Activated CD4-positive, alpha-beta T cell treated with anti-CD3 and anti-CD28 coated beads for 36 hours (primary cell): ENCODE measurements at regions not wholly inside any gene's neighbourhood (a gene's known extent, or its start where the extent isn't known, plus 50 kb on each side); places are given as distances from the start of the nearest gene placed in this dataset.
"Not testable (repeated sequence)": the region's sequence is repeated elsewhere in the genome, so short reads cannot be mapped to it uniquely, and the experiment has no call there.

Experiments used
- ATAC-seq: fragments of 200-7000 bp; cut with Tn5 transposase; one replicate; pipeline ENCODE4 v1.10.0; 2021; ENCODE audit warnings: mild to moderate bottlenecking, moderate library complexity
- CTCF ChIA-PET: fragments of 350-600 bp; sonication (Branson Sonifier 250); formaldehyde crosslinking; loops from one replicate; lab custom pipeline; 2021; ENCODE audit warnings: antibody characterized with exemption; lab: Charles Lee
- POLR2A ChIA-PET: fragments of 350-600 bp; sonication (Branson Sonifier 250); formaldehyde crosslinking; loops from one replicate; lab custom pipeline; 2021; ENCODE audit warnings: antibody characterized with exemption, inconsistent platforms; lab: Charles Lee
- DNase-seq: peaks from one replicate; pipeline ENCODE4 v3.0.0-alpha.2; 2020
- H3K27ac Mint-ChIP-seq: one replicate; pipeline ENCODE4 v1.8.0; 2021; ENCODE audit warnings: mixed read lengths
- H3K27me3 Mint-ChIP-seq: one replicate; pipeline ENCODE4 v1.8.0; 2021; ENCODE audit warnings: mixed read lengths
- H3K36me3 Mint-ChIP-seq: one replicate; pipeline ENCODE4 v1.8.0; 2021; ENCODE audit warnings: low read depth, mixed read lengths
- H3K4me1 Mint-ChIP-seq: one replicate; pipeline ENCODE4 v1.8.0; 2021; ENCODE audit warnings: mixed read lengths
- H3K4me3 Mint-ChIP-seq: one replicate; pipeline ENCODE4 v1.8.0; 2021; ENCODE audit warnings: mild to moderate bottlenecking, moderate library complexity, mixed read lengths
- H3K9me3 Mint-ChIP-seq: one replicate; pipeline ENCODE4 v1.8.0; 2021; ENCODE audit warnings: low read depth, mixed read lengths
- intact Hi-C, 2 experiments: fragments of 100-400 bp; cut with DNase I in 1 of 2; cut with micrococcal nuclease in 1 of 2; formaldehyde crosslinking; loops; one replicate each; pipeline versions ENCODE4 v1.14.2 to v1.15.1; 2022 to 2024; cut with DNase I, micrococcal nuclease

DNA sequence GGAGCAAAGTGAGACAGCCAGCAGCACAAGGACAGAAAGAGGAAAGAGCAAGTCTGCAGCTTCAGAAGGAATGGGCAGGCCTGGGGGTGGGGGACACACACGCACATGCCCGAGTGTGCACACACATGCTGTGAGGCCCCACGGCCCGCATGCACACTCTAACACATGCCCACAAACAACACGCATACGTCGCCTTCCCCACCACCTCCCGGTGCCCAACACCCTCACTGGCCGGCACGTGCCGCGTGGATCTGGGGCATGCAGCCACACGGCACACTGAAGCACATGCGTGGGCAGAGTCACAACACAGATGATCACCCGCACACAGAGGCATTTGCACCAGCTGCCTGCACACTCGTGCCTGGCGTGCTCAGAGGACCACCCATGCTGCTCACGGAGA lies 161.5 kb downstream of the GOLGA6L4 start:
- H3K27ac Mint-ChIP-seq, ATAC-seq, H3K4me3 Mint-ChIP-seq, H3K36me3 Mint-ChIP-seq, H3K27me3 Mint-ChIP-seq, CTCF ChIA-PET, H3K4me1 Mint-ChIP-seq, DNase-seq, POLR2A ChIA-PET, H3K9me3 Mint-ChIP-seq, intact Hi-C loops: not testable (repeated sequence)

DNA sequence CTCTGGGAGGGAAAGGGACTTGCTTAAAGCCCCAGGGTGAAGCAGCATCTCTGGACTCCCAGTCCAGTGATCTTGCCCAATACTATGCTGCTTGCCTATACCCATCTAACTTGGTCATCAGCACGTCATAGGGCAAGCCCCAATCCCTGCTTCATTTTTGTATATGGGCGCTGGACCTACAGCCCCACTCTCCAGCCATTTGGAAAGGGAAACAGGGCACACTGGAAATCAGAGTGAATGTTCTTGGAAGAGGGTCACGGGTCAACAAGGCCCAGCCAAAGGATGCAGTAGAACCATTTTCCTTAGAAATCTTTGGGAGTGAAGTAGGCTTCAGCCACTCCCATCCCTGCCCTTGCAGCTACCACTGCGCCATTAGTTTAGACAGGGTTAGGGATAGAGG lies 162.5 kb downstream of the GOLGA6L4 start:
- H3K36me3 Mint-ChIP-seq, intact Hi-C loops, H3K9me3 Mint-ChIP-seq, ATAC-seq, H3K4me3 Mint-ChIP-seq, DNase-seq, CTCF ChIA-PET, H3K4me1 Mint-ChIP-seq, H3K27me3 Mint-ChIP-seq, H3K27ac Mint-ChIP-seq, POLR2A ChIA-PET: not testable (repeated sequence)

DNA sequence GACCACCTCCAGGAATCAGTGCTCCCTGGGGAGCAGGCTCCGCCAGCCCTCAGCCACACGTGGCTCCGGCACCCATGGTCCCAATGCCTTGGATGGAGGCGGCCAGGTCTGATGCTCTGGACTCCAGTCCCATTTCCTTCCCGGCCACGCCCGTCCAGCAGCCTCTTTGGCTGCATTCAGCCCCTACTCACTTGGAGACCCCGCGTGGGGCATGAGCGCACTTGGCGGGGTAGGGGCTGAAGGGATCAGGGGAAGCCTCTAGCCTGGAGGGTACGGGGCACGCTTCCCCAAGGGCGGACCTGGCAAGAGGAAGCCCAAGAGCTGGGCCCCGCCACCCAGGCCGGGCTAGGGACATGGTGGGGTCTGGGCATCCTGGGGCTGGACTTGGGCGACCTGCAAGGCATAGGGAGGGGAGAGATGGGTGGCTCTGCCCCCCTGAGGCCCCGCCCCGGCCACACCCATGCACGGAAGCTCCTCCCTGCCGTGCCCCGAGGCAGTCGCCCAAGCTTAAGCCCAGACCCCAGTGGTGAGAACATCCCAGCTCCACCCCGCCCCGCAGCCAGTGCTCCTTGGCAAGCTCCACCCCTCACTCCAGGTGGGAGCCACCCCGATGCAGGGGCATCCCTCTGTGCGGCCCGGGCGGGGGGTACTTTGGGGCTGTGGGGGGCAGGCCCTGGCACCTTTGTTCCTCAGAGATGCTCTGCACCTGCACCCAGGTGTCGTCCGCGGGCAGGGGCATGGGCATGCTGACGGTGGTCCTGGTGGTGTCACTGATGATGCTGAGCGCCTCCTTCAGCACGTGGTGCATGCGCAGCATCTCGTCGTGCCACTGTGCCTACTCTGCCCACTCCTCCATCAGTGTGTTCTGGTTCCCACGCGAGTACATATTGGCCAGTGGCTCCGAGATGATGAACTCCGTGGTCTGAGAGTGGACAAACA lies 163.5 kb downstream of the GOLGA6L4 start:
- ATAC-seq = no peak

DNA sequence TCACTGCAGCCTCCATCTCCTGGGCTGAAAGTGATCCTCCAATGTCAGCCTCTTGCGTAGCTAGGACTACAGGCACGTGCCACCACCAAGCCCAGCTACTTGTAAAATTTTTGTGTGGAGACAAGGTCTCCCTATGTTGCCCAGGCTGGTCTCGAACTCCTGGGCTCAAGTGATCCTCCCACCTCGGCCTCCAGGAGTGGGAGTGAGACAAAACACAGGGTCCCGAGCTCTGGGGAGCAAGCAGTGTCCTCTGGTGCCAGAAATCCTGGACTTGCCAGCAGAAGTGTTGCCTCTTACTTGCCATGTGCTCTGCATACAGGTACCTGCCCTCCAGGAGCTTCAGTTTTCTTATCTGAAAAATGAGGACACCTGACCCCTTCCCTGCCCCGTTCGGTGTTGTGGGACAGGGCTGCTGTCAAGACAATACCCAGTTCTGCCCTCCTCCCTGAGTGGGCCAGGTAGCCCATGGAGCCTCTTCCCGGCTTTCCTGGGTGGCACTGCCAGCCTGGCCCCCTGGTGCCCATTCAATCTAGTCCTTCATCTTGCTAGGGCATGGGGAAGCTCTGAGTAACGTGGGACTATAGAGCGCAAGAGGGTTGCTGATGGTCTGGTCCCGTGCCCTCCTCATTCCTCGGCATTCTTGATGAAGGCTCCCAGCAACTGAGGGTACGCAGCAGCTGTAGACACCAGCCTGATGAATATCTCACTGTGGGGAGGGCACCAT lies 164.6 kb downstream of the GOLGA6L4 start:
- H3K36me3 Mint-ChIP-seq = no peaks in the 10 kb centered on the region
- no peaks in the 10 kb centered on the region for H3K4me1 Mint-ChIP-seq
- no peaks in the 10 kb centered on the region for H3K9me3 Mint-ChIP-seq
- intact Hi-C loops = no loop called here
- ChIA-PET POLR2A (no interaction called here), CTCF (interaction anchor here (0.6 kb wide), 1 partner anchor 188 kb away, joined by 3 read pairs; no protein-coding TSS in a partner anchor)
- H3K27me3 Mint-ChIP-seq = peaks cover 2% of the 10 kb centered on the region
- no peak for DNase-seq
- no peak overlapping the region for H3K27ac Mint-ChIP-seq
- H3K4me3 Mint-ChIP-seq = no peak overlapping the region
- ATAC-seq = no peak

More for the DNA sequence above, 163.5 kb downstream of the GOLGA6L4 start:
- CTCF ChIA-PET = no interaction called here
- no peak for DNase-seq
- Mint-ChIP-seq H3K27ac (no peak overlapping the region), H3K27me3 (peaks cover 2% of the 10 kb centered on the region), H3K4me1 (no peaks in the 10 kb centered on the region), H3K9me3 (no peaks in the 10 kb centered on the region), H3K36me3 (no peaks in the 10 kb centered on the region), H3K4me3 (no peak overlapping the region)
- intact Hi-C loops = no loop called here
- POLR2A ChIA-PET = no interaction called here

DNA sequence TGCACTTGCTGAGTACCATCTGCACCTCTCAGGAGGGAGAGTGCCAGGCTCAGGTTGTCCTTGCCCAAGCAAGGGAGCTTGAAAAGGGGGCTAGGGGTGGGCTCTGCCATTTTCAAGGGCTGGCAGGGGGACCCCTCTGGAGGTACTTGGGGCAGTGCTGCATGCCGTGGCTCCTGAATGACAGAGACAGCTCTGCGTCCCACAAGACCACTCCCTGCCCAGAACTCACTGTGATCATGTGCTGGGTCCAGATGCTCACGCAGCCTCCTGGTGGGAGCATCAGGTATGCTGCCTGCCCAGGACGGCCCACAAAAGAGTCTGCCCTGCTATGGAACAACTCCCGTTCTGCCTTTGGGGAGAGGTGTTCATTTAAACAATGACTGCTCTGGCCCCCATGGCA lies 165.2 kb downstream of the GOLGA6L4 start:
- POLR2A ChIA-PET = no interaction called here
- CTCF ChIA-PET = interaction anchor here (0.6 kb wide), 1 partner anchor 188 kb away, joined by 3 read pairs; no protein-coding TSS in a partner anchor
- Mint-ChIP-seq H3K27me3 (peaks cover 2% of the 10 kb centered on the region), H3K4me3 (no peak overlapping the region), H3K9me3 (no peaks in the 10 kb centered on the region), H3K36me3 (no peaks in the 10 kb centered on the region), H3K27ac (no peak overlapping the region), H3K4me1 (no peaks in the 10 kb centered on the region)
- intact Hi-C loops = no loop called here
- ATAC-seq = no peak
- DNase-seq = no peak

DNA sequence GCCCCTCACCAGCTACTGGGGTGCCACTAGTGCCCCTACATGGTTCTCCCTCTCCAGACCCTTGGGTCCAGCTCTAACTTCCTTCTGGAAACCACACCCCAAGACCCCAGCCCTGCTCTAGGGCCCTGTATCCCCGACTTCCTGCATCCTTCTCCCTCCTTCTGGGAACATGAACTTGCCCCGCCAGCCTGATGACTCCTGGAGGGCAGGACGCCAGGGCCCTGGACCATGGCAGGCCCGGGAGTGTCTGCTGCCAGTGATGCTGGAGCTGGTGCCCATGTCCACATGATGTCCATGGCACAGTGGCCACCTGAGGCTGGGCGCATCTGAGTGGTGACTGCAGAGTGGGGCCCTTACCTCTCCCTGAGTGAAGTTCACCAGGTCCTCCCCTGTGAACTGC lies 165.9 kb downstream of the GOLGA6L4 start:
- H3K27ac Mint-ChIP-seq, H3K9me3 Mint-ChIP-seq, intact Hi-C loops, H3K4me1 Mint-ChIP-seq, DNase-seq, H3K4me3 Mint-ChIP-seq, CTCF ChIA-PET, H3K36me3 Mint-ChIP-seq, H3K27me3 Mint-ChIP-seq, POLR2A ChIA-PET, ATAC-seq: not testable (repeated sequence)

DNA sequence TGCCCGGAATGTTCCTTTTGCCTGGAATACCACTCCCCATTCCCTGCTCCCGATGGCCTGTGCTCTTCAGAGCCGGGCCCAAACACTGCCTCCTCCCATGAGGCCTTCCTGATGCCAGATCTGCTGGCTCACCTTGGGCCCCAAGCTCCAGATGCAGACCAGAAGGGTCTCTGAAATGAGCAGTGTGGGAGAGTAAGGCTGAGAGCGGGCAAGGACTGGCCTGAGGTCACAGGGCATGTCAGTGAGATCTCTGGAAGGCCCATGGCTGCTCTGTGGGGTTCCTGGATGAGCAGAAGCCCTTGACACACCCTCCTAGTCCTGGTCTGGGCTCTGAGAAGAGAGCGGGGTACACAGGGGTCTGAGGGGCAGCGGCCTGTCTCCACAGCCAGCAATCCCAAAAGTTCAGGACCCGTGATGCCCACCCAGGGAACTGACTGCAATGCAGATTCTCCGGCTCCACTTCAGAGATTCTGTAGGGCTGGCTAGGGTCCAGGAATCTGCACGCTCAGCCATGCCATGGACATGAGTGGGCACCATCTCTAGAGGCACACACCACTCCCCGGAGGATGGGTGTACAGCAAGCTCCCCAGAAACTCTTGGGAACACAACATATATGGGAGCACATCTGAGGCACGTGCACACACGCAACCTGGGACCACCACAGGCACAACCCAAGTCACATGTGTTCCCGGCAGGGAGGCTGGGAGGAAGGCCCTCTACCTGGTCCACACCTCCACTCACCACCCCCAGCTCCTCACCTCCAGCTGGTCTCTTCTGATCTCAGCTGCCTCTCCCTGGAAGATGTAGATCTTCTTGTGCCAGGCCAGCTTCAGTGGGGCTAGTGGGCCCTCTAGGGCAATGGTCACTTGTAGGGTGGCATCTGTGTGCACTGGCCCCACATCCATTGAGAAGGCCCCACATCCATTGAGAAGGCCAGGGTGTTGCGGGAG lies 166.6 kb downstream of the GOLGA6L4 start:
- H3K27ac Mint-ChIP-seq, H3K9me3 Mint-ChIP-seq, DNase-seq, ATAC-seq, H3K36me3 Mint-ChIP-seq, POLR2A ChIA-PET, intact Hi-C loops, H3K4me3 Mint-ChIP-seq, CTCF ChIA-PET, H3K27me3 Mint-ChIP-seq, H3K4me1 Mint-ChIP-seq: not testable (repeated sequence)

DNA sequence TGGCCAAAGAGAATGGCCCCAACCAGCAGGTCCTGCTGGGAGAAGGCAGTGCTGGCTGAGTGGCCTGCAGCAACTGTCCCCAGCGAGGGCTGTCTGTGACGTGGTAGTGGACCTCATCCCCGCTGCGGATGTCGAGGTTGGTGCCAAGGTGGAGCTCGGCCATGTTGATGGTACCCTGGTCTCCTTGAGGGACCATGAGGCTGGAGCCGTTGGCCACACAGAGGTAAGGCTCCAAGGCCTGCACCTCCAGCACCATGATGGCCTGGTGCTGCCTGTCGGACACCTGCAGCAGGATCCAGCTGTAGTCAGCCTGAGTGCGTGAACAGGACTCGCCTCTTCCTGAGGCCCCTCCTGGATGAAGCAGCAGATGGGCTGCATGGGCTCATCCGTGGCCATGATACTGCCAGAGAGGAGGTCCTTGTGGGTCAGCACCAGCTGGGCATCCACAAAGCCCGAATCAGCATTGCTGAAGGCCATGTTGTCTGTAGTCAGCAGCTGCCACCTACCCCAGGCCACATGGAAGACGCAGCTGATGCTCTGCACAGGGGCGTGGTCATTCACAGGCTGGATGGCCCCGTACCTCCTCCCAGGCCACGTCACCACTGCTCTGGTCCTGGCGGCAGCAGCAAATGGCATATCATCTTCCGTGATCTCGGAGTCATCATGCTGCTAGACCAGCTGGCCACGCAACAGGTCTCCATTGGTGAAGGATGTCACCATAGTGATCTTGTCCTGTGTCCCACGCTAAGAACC lies 167.5 kb downstream of the GOLGA6L4 start:
- ChIA-PET CTCF (no interaction called here), POLR2A (no interaction called here)
- Mint-ChIP-seq H3K4me1 (no peaks in the 10 kb centered on the region), H3K4me3 (no peak overlapping the region), H3K36me3 (no peaks in the 10 kb centered on the region), H3K27me3 (no peaks in the 10 kb centered on the region), H3K9me3 (no peaks in the 10 kb centered on the region), H3K27ac (no peak overlapping the region)
- no peak for ATAC-seq
- DNase-seq = no peak
- intact Hi-C loops = no loop called here

DNA sequence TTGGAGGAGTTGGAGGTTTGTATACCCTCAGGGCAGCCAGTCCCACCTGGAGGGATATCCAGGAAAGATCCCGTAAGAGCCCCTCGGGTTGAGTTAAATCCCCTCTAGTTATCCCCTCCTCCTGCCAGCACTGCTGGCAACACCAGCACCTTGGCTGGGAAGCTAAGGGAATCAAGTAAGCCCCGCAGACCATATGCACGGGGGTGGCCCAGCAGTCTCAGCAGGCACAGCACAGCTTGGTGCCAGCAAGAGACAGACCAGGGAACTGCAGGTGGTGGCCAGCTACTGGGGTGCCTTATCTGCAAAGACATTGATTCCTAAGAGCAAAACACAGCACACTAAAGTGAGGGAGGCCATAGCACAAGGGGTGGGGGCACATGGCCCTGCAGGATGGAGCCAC lies 173.8 kb downstream of the GOLGA6L4 start:
- ATAC-seq, H3K27ac Mint-ChIP-seq, H3K36me3 Mint-ChIP-seq, H3K4me3 Mint-ChIP-seq, CTCF ChIA-PET, intact Hi-C loops, H3K27me3 Mint-ChIP-seq, POLR2A ChIA-PET, DNase-seq, H3K4me1 Mint-ChIP-seq, H3K9me3 Mint-ChIP-seq: not testable (repeated sequence)

DNA sequence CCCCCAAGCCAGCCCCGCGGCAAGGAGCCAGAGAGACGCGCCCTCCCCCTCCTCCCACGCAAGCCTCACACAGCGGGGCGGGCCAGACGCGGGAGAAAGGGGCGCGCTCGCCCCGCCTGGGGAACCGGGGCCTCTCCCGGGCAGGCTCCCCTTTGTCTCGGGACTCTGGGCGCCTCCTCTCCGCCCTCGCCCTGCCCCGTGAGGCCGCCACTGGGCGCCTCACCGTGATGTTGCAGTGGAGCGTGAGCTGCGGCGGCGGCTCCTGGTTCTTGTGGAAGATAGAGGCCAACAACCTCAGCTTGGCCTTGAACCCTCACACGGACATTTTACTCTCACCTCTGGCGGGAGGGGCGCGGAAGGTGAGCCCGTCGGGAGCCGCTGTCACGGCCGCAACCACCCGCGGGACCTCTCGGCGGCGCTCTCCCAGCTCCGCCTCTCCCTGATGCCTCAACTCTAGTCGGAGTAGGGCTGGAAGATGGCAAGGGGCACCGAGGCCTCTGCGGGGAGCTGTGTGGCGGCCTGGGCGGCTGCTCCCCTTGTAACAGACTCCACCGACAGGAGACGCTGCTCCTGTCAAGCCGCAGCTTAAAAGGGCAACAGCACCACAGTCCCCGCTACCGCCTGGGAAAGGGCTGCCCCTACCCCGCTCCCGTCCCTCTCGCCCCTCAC lies 179.2 kb upstream of the ZSCAN2 start:
- H3K4me3 Mint-ChIP-seq, H3K27ac Mint-ChIP-seq, POLR2A ChIA-PET, intact Hi-C loops, H3K9me3 Mint-ChIP-seq, H3K27me3 Mint-ChIP-seq, ATAC-seq, CTCF ChIA-PET, H3K36me3 Mint-ChIP-seq, H3K4me1 Mint-ChIP-seq: not testable (repeated sequence)
- peak; percentile 18 for DNase-seq
